Brain microvascular endothelial cell (primary cell): ENCODE measurements at regions not wholly inside any gene's neighbourhood (a gene's known extent, or its start where the extent isn't known, plus 50 kb on each side); places are given as distances from the start of the nearest gene placed in this dataset.

ENCODE experiments used
- DNase-seq: peaks from one replicate; pipeline ENCODE4 v3.0.0-alpha.2; 2020
- H3K27ac ChIP-seq: fragments of 250-450 bp; sonication (Bioruptor Pico); 2 replicates; pipeline ENCODE4 v1.5.1; 2020; ENCODE audit warnings: mild to moderate bottlenecking, moderate library complexity
- H3K27me3 ChIP-seq: fragments of 250-450 bp; sonication (Bioruptor Pico); replicated peaks from 2 replicates; pipeline ENCODE4 v1.5.1; 2020; ENCODE audit warnings: mild to moderate bottlenecking
- H3K36me3 ChIP-seq: fragments of 250-450 bp; sonication (Bioruptor Pico); replicated peaks from 2 replicates; pipeline ENCODE4 v1.5.1; 2020; ENCODE audit warnings: mild to moderate bottlenecking
- H3K4me3 ChIP-seq: 2 replicates; pipeline ENCODE4 v1.5.1; 2011; ENCODE audit warnings: low read depth, mild to moderate bottlenecking, control low read depth, low read length, moderate library complexity
- in situ Hi-C: cut with HindIII; loops from 2 replicates; pipeline ENCODE4 v1.10.0; 2017; ENCODE audit warnings: low sequenced_read_pairs, low pct_ligation_motif_present
- TF ChIP-seq, protein P1 (sequence below): IDR thresholded peaks from 2 replicates; pipeline ENCODE4 v1.5.1; 2011; ENCODE audit warnings: low read depth, mild to moderate bottlenecking, moderate library complexity, low read length, control low read depth, inconsistent platforms; ENCODE audit errors: missing control alignments

GRCh38 chr1:170230323-170230722 is 84.6 kb downstream of the NTMT2 start:
- in situ Hi-C loops = no loop called here
- TF ChIP-seq, protein P1, sequence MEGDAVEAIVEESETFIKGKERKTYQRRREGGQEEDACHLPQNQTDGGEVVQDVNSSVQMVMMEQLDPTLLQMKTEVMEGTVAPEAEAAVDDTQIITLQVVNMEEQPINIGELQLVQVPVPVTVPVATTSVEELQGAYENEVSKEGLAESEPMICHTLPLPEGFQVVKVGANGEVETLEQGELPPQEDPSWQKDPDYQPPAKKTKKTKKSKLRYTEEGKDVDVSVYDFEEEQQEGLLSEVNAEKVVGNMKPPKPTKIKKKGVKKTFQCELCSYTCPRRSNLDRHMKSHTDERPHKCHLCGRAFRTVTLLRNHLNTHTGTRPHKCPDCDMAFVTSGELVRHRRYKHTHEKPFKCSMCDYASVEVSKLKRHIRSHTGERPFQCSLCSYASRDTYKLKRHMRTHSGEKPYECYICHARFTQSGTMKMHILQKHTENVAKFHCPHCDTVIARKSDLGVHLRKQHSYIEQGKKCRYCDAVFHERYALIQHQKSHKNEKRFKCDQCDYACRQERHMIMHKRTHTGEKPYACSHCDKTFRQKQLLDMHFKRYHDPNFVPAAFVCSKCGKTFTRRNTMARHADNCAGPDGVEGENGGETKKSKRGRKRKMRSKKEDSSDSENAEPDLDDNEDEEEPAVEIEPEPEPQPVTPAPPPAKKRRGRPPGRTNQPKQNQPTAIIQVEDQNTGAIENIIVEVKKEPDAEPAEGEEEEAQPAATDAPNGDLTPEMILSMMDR = no peak
- Histone ChIP-seq H3K27me3 (no peaks in the 10 kb centered on the region), H3K4me3 (no peak overlapping the region), H3K36me3 (no peaks in the 10 kb centered on the region), H3K27ac (no peak overlapping the region)
- no peak for DNase-seq

DNA sequence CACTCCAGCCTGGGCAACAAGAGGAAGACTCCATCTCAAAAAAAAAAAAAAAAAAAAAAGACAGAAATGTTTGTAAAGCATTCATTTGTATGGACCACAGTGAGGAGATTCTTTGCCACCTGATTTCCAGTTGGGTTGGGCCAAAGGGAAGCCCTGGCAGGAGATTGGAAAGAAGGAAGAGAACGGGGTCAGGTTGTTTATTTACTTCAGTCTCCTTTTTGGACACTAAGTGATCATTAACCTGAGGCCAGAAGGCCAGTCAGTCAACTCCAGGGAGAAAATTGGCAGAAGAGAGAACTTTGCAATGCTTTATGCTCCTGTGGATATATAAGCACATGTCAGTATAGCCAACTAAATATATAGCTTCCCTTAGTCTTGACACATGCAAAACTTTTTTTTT is 85.9 kb downstream of the NTMT2 start:
- H3K27ac ChIP-seq = no peak overlapping the region
- no peaks in the 10 kb centered on the region for H3K27me3 ChIP-seq
- TF ChIP-seq, protein P1 = no peak
- no peak for DNase-seq
- H3K36me3 ChIP-seq = no peaks in the 10 kb centered on the region
- in situ Hi-C loops = no loop called here
- no peak overlapping the region for H3K4me3 ChIP-seq

- Histone ChIP-seq H3K27me3 (no peaks in the 10 kb centered on the region), H3K4me3 (no peak overlapping the region), H3K27ac (no peak overlapping the region), H3K36me3 (no peaks in the 10 kb centered on the region)
- TF ChIP-seq, protein P1 = no peak
- no peak for DNase-seq
- in situ Hi-C loops = no loop called here
These were observed 93.1 kb downstream of the NTMT2 start for GRCh38 chr1:170238704-170239391.

DNA sequence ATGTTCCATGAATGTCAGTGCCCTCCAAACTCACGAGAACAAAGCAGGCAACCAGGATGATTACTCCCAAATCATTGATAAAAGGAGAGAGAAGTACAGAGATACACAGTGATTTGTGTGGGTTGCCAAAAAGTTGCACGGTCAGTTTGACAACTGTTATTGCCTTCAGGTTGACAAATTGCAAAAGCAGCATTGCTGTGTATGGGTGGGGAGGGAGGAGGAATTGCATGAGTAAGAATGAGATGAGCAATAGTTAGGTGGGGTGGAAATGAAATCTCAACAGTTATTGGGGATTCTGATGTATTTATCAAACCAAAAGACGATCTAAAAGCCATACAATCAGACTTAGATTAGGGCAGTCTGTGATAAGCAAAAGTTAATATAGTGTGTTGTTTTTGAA is 93.7 kb downstream of the NTMT2 start:
- Histone ChIP-seq H3K27me3 (no peaks in the 10 kb centered on the region), H3K27ac (no peak overlapping the region), H3K36me3 (no peaks in the 10 kb centered on the region), H3K4me3 (no peak overlapping the region)
- TF ChIP-seq, protein P1 = no peak
- DNase-seq = no peak
- in situ Hi-C loops = no loop called here

- Histone ChIP-seq H3K4me3 (no peak overlapping the region), H3K27ac (no peak overlapping the region), H3K27me3 (no peaks in the 10 kb centered on the region), H3K36me3 (no peaks in the 10 kb centered on the region)
- in situ Hi-C loops = no loop called here
- TF ChIP-seq, protein P1 = no peak
- DNase-seq = no peak
These were observed 94.7 kb downstream of the NTMT2 start for GRCh38 chr1:170240409-170240808.
